A549 (cell line): ENCODE measurements at regions not wholly inside any gene's neighbourhood (a gene's known extent, or its start where the extent isn't known, plus 50 kb on each side); places are given as distances from the start of the nearest gene placed in this dataset.

Source experiments
- CTCF ChIP-seq: fragments of >200 bp; sonication (Bioruptor Twin); formaldehyde crosslinking; IDR thresholded peaks from 3 replicates; pipeline ENCODE4 v1.5.1; 2016
- EHF ChIP-seq: fragments of 250-450 bp; sonication (Bioruptor Pico); IDR thresholded peaks from 2 replicates; pipeline ENCODE4 v1.5.0; 2020; ENCODE audit warnings: mild to moderate bottlenecking
- ELK1 ChIP-seq: fragments of 150-350 bp; IDR thresholded peaks from 2 replicates; pipeline ENCODE4 v1.6.1; 2014; ENCODE audit warnings: low read depth, mild to moderate bottlenecking, low read length
- EP300 ChIP-seq, 2 experiments: fragments of >200 bp; sonication (Bioruptor Twin); formaldehyde crosslinking; IDR thresholded peaks; 2 replicates in 1 of 2; 3 replicates in 1 of 2; pipeline ENCODE4 v1.6.1; 2016 to 2017
- RAD21 ChIP-seq, 2 experiments: fragments of >200 bp in 1 of 2; sonication (Bioruptor Twin) in 1 of 2; formaldehyde crosslinking in 1 of 2; IDR thresholded peaks in 1 of 2; conservative IDR thresholded peaks in 1 of 2; 2 replicates in 1 of 2; 3 replicates in 1 of 2; pipeline ENCODE4 v1.6.1; 2012 to 2018; ENCODE audit warnings: inconsistent platforms in 1 of 2
- RNF2 ChIP-seq: fragments of 200-600 bp; sonication (generic); IDR thresholded peaks from 2 replicates; pipeline ENCODE4 v1.6.1; 2016; ENCODE audit warnings: low read depth, mild to moderate bottlenecking, antibody characterized with exemption, moderate library complexity, borderline replicate concordance
- ZSCAN20 ChIP-seq: fragments of 250-450 bp; sonication (Bioruptor Pico); IDR thresholded peaks from 2 replicates; pipeline ENCODE4 v1.8.0; 2022; ENCODE audit warnings: mild to moderate bottlenecking, moderate library complexity

- TF ChIP-seq ELK1, result no peak
- TF ChIP-seq CTCF, result no peak
- TF ChIP-seq EP300 (IDR thresholded peaks at IDR 0.05), result no peak
- no peak for TF ChIP-seq RNF2
- TF ChIP-seq EHF, result no peak
- no peak for TF ChIP-seq RAD21 (conservative IDR thresholded peaks at IDR 0.05 in 1 of 2, IDR thresholded peaks at IDR 0.05 in 1 of 2)
- TF ChIP-seq ZSCAN20 (CRISPR knock-in tag), result no peak
These were observed 390.4 kb downstream of the CMPK2 start for GRCh38 chr2:6475155-6475940.
